ENCODE measurements at regions not wholly inside any gene's neighbourhood (a gene's known extent, or its start where the extent isn't known, plus 50 kb on each side); places are given as distances from the start of the nearest gene placed in this dataset.

- DNase-seq (ENCODE audit: low read depth) = no peak
Measured at GRCh38 chr15:31510057-31510456, 183.4 kb downstream of the KLF13 start.

- DNase-seq (ENCODE audit: low read depth) = no peak
Measured at GRCh38 chr15:31511707-31512310, 185.2 kb downstream of the KLF13 start.

GRCh38 chr15:31513178-31513577 lies 186.5 kb downstream of the KLF13 start:
- DNase-seq (ENCODE audit: low read depth) = no peak

- DNase-seq (ENCODE audit: low read depth) = no peak
Measured at GRCh38 chr15:31516440-31516839, 189.8 kb downstream of the KLF13 start.

- no peak for DNase-seq (ENCODE audit: low read depth)
Measured at GRCh38 chr15:31516874-31517273, 190.2 kb downstream of the KLF13 start.

- no peak for DNase-seq (ENCODE audit: low read depth)
Measured at GRCh38 chr15:31517711-31518110, 191.1 kb downstream of the KLF13 start.

GRCh38 chr15:31522028-31522427 lies 195.4 kb downstream of the KLF13 start:
- DNase-seq (ENCODE audit: low read depth) = no peak

GRCh38 chr15:31523027-31523654 lies 196.5 kb downstream of the KLF13 start:
- no peak for DNase-seq (ENCODE audit: low read depth)

GRCh38 chr15:31523655-31524049 lies 197.0 kb downstream of the KLF13 start:
- DNase-seq (ENCODE audit: low read depth) = no peak

- DNase-seq (ENCODE audit: low read depth) = no peak
Measured at GRCh38 chr15:31525185-31525695, 198.6 kb downstream of the KLF13 start.

GRCh38 chr15:31525988-31526665 lies 199.5 kb downstream of the KLF13 start:
- DNase-seq (ENCODE audit: low read depth) = no peak

- no peak for DNase-seq (ENCODE audit: low read depth)
Measured at GRCh38 chr15:31526916-31527690, 200.5 kb downstream of the KLF13 start.

GRCh38 chr15:31528846-31529245 lies 202.2 kb downstream of the KLF13 start:
- no peak for DNase-seq (ENCODE audit: low read depth)

GRCh38 chr15:31537770-31538592 lies 211.3 kb downstream of the KLF13 start:
- no peak for DNase-seq (ENCODE audit: low read depth)

GRCh38 chr15:31540633-31541032 lies 214.0 kb downstream of the KLF13 start:
- DNase-seq (ENCODE audit: low read depth) = no peak

GRCh38 chr15:31544361-31544760 lies 217.7 kb downstream of the KLF13 start:
- no peak for DNase-seq (ENCODE audit: low read depth)

GRCh38 chr15:31545257-31545656 lies 218.6 kb downstream of the KLF13 start:
- DNase-seq (ENCODE audit: low read depth) = no peak

- DNase-seq (ENCODE audit: low read depth) = no peak
Measured at GRCh38 chr15:31550211-31550977, 223.8 kb downstream of the KLF13 start.

- no peak for DNase-seq (ENCODE audit: low read depth)
Measured at GRCh38 chr15:31551323-31551722, 224.7 kb downstream of the KLF13 start.

GRCh38 chr15:31552482-31553099 lies 226.0 kb downstream of the KLF13 start:
- no peak for DNase-seq (ENCODE audit: low read depth)

Data from activated T-cell treated with anti-CD3 and anti-CD28 coated beads for 1 hour (primary cell).